ENCODE measurements at regions not wholly inside any gene's neighbourhood (a gene's known extent, or its start where the extent isn't known, plus 50 kb on each side); places are given as distances from the start of the nearest gene placed in this dataset.
"Not testable (repeated sequence)": the region's sequence is repeated elsewhere in the genome, so short reads cannot be mapped to it uniquely, and the experiment has no call there.

DNA sequence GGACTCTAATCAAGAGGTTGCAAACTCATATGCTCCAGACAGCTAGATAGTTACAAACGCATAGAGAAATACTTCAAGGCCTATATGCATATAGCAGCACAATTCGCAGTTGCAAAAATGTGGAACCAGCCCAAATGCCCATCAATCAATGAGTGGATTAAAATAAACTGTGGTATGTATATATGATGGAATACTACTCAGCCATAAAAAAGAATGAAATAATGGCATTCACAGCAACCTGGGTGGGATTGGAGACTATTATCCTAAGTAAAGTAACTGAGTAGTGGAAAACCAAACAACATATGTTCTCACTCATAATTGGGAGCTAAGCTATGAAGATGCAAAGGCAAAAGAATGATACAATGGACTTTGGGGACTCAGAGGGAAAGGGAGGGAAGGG is 65.0 kb upstream of the ARRDC3 start:
- DNase-seq (ENCODE audit: low read depth, low spot score): not testable (repeated sequence)

DNA sequence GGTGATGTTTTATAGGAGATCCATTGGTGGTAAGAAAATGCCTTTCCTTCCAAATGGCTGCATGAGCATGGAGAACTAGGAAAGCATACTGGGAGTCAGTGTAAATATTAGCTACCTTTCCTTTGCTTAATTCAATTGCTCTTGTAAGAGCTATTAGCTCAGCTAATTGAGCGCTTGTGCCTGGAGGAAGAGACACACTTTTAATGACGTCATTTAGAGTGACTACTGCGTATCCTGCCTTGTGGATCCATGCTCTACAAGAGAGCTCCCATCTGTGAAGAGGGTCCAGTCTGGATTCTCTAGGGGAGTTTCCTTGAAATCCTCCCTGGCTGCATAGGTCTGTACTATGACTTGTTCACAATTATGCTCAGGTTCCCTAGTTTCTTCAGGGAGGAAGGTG is 63.8 kb upstream of the ARRDC3 start:
- not testable (repeated sequence) for DNase-seq (ENCODE audit: low read depth, low spot score)

DNA sequence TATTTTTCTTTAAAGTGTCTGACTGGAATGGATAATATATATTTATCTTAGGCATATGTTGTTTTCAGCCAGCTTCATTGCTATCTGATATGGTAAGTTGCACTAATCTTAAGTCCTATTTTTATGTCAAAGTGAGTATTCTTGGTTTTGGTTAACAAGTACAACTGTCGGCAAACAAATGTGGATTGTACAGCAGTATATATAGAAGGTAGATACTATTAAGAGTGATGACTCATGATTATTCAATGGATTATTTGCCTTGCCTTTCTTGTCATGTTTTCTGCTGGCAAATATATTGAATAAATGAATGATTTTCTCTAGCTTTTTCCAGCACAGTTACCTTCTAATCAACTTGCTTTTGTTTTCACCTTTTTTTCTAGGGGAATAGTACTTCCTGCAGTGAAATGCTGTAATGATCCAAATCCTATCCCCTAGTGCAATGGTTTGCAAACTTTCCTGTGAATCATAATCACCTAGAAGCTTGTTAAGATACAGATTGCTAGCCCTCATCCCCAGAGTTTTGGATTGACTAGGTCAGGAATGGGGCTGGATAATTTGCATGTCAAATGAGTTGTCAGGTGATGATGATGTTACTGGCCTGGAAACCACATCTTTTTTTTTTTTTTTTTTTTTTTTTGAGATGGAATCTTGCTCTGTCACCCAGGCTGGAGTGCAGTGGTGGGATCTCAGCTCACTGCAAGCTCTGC is 60.8 kb upstream of the ARRDC3 start:
- DNase-seq (ENCODE audit: low read depth, low spot score): no peak

DNA sequence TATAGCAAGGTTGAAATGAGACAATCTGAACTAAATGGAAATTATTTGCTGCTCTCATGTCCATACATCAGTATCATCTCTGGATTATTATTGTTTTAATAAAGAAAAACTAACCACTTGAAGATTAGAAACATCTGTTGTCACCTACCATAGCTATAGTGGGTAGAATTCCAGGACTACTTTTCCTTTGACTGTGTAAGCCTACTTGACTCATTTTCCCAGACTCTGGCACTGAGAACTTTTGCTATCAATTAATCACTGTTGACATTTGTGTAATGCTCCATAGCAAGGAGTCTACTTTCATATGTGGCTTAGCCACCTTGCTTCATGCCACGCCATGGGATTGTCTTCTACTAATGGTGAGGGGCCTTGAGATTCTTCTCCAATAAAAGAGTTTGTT is 59.9 kb upstream of the ARRDC3 start:
- no peak for DNase-seq (ENCODE audit: low read depth, low spot score)

DNA sequence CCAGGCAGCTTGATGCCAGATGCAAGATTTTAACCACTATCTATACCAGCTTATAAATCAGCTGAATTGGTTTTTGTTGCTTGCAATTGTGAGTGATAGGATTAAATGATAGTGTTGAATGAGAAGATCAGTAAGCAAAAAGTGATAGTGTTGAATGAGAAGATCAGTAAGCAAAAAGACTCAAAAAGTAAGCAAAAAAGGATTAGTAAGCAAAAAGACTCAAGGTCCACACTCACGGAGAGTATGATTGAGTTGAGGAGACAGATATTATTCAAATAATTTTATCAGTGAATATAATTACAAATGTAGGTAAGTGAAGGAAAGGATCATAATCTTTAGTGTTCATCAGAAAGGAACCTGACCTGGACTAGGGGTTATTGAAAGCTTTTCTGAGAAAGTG is 58.0 kb upstream of the ARRDC3 start:
- DNase-seq (ENCODE audit: low read depth, low spot score): no peak

DNA sequence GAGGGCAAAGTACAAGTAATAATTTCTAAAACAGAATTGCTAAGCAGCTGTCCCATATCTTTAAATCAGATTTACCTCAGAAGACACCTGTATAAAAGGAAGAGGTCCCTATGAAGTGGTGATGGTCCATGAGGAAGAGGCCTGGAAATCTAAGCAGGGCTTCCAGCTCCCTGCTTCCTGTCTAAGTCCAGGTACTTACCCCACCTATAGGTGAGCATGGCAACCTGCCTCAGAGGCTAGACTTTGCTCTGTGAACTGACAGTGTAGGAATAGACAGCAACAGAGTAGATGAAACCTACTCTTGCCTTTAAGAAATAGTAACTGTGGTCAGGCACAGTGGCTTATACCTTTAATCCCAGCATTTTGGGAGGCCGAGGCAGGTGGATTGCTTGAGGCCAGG is 55.8 kb upstream of the ARRDC3 start:
- DNase-seq (ENCODE audit: low read depth, low spot score): no peak

DNA sequence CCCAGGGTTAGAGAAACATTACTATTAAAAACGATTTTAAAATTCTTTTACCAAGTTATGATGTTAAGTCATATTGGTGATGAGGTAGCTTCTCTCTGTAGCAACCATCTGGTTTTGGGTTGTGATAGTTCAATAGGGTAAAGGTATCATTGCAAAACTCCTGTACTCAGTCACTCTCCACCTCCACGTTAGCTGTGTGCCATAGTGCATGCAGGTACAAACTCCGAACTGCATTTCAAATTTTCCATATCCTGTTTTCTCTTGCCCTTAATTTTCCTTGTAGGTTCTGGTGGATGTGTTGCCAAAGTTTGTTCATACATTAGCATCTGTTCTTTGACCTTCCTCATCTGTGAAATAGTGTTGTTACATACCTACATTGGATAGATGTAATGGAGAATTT is 53.1 kb upstream of the ARRDC3 start:
- no peak for DNase-seq (ENCODE audit: low read depth, low spot score)

DNA sequence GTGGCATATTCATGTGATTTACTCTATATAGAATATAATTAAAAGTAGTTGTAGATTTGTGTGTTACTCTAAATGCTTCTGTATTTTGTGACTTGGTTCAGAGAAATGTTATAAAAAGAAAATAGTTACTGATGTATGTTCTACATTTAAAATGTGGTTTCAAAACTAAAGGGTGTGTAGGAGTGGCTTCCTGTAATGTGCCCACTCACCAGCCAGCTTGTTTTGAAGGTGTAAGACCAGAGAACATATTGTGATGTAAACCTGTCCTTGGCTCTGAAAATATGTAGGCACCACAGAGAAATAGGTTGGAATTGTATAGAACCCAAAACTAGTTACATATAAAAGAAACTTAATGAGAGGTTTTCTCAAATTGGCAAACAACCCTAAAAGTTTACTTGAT is 51.2 kb upstream of the ARRDC3 start:
- no peak for DNase-seq (ENCODE audit: low read depth, low spot score)

DNA sequence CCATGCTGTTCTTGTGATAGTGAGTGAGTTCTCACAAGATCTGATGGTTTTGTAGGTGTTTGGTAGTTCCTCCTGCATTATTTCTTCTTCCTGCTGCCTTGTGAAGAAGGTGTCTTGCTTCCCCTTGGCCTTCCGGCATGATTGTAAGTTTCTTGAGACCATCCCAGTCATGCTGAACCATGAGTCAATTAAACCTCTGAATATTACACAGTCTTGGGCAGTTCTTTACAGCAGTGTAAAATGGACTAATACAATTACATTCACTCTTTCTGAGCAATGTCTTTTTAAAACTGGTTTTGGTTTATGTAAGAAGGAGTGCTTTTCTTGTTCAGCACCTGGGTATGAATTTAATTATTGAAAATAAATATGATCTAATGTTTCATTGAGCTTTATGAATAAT is 50.7 kb upstream of the ARRDC3 start:
- no peak for DNase-seq (ENCODE audit: low read depth, low spot score)

Data from brain pericyte (primary cell).